WTC11 (cell line): ENCODE measurements at regions not wholly inside any gene's neighbourhood (a gene's known extent, or its start where the extent isn't known, plus 50 kb on each side); places are given as distances from the start of the nearest gene placed in this dataset.

Source experiments
- ATAC-seq: fragments of 200-7000 bp; cut with Tn5 transposase; 2 replicates; pipeline ENCODE4 v1.10.0; 2021; ENCODE audit warnings: mild to moderate bottlenecking, moderate library complexity
- CTCF ChIA-PET: fragments of 300-600 bp; sonication (Branson Sonifier 250); formaldehyde crosslinking; loops from one replicate; lab custom pipeline; 2021; ENCODE audit warnings: antibody characterized with exemption; lab: Charles Lee
- POLR2A ChIA-PET: fragments of 350-600 bp; sonication (Branson Sonifier 250); formaldehyde crosslinking; loops from one replicate; lab custom pipeline; 2021; ENCODE audit warnings: antibody characterized with exemption; lab: Charles Lee
- DNase-seq: peaks from one replicate; pipeline ENCODE4 v3.0.0; 2021; ENCODE audit warnings: low spot score
- H3K27ac Mint-ChIP-seq: 2 replicates; pipeline ENCODE4 v1.8.0; 2021; ENCODE audit warnings: mixed read lengths
- H3K27me3 Mint-ChIP-seq: 2 replicates; pipeline ENCODE4 v1.8.0; 2021; ENCODE audit warnings: low read depth, mild to moderate bottlenecking, moderate library complexity, mixed read lengths
- H3K36me3 Mint-ChIP-seq: 2 replicates; pipeline ENCODE4 v1.8.0; 2021; ENCODE audit warnings: mixed read lengths
- H3K4me1 Mint-ChIP-seq: 2 replicates; pipeline ENCODE4 v1.8.0; 2022; ENCODE audit warnings: mixed read lengths
- H3K4me3 Mint-ChIP-seq: 2 replicates; pipeline ENCODE4 v1.8.0; 2021; ENCODE audit warnings: mild to moderate bottlenecking, moderate library complexity, mixed read lengths
- H3K9me3 Mint-ChIP-seq: 2 replicates; pipeline ENCODE4 v1.8.0; 2021; ENCODE audit warnings: mixed read lengths
- CDX4 ChIP-seq: fragments of 250-450 bp; sonication (Bioruptor Pico); IDR thresholded peaks from 2 replicates; pipeline ENCODE4 v1.9.0; 2021; ENCODE audit warnings: moderate library complexity, mild to moderate bottlenecking, inconsistent platforms, borderline replicate concordance
- ELF4 ChIP-seq: sonication (generic); formaldehyde crosslinking; IDR thresholded peaks from 2 replicates; pipeline ENCODE4 v1.8.1; 2022; ENCODE audit warnings: low read depth, mild to moderate bottlenecking, moderate library complexity, missing genetic modification reagents
- ETV6 ChIP-seq: sonication (generic); formaldehyde crosslinking; IDR thresholded peaks from 2 replicates; pipeline ENCODE4 v1.8.1; 2022; ENCODE audit warnings: mild to moderate bottlenecking, missing genetic modification reagents
- HMGXB4 ChIP-seq: sonication (generic); formaldehyde crosslinking; IDR thresholded peaks from 2 replicates; pipeline ENCODE4 v1.8.1; 2023; ENCODE audit warnings: mild to moderate bottlenecking, moderate library complexity, missing genetic modification reagents
- MLX ChIP-seq: sonication (generic); formaldehyde crosslinking; IDR thresholded peaks from 2 replicates; pipeline ENCODE4 v1.8.1; 2023; ENCODE audit warnings: mild to moderate bottlenecking, missing genetic modification reagents, moderate library complexity
- NR2C2 ChIP-seq: sonication (generic); formaldehyde crosslinking; IDR thresholded peaks from 2 replicates; pipeline ENCODE4 v1.8.0; 2022; ENCODE audit warnings: mild to moderate bottlenecking, missing genetic modification reagents
- NR3C1 ChIP-seq: sonication (generic); formaldehyde crosslinking; conservative IDR thresholded peaks from 2 replicates; pipeline ENCODE4 v1.8.1; 2023; ENCODE audit warnings: low read depth, mild to moderate bottlenecking, missing genetic modification reagents
- TCF7 ChIP-seq: sonication (generic); formaldehyde crosslinking; IDR thresholded peaks from 2 replicates; pipeline ENCODE4 v1.8.0; 2022; ENCODE audit warnings: mild to moderate bottlenecking, low read depth, missing genetic modification reagents, moderate library complexity
- ZBTB21 ChIP-seq: sonication (generic); formaldehyde crosslinking; IDR thresholded peaks from 2 replicates; pipeline ENCODE4 v1.8.1; 2023; ENCODE audit warnings: mild to moderate bottlenecking, missing genetic modification reagents, borderline replicate concordance
- ZNF138 ChIP-seq: sonication (generic); formaldehyde crosslinking; conservative IDR thresholded peaks from 2 replicates; pipeline ENCODE4 v1.8.1; 2022; ENCODE audit warnings: mild to moderate bottlenecking, moderate library complexity, missing genetic modification reagents
- ZNF219 ChIP-seq: sonication (generic); formaldehyde crosslinking; IDR thresholded peaks from 2 replicates; pipeline ENCODE4 v1.8.0; 2023; ENCODE audit warnings: missing genetic modification reagents, mild to moderate bottlenecking, borderline replicate concordance
- ZNF396 ChIP-seq: fragments of 250-450 bp; sonication (Bioruptor Pico); IDR thresholded peaks from 2 replicates; pipeline ENCODE4 v1.8.0; 2021; ENCODE audit warnings: mild to moderate bottlenecking, moderate library complexity, borderline replicate concordance
- ZNF512 ChIP-seq: sonication (generic); formaldehyde crosslinking; IDR thresholded peaks from 2 replicates; pipeline ENCODE4 v1.8.1; 2022; ENCODE audit warnings: missing genetic modification reagents, borderline replicate concordance
- TF ChIP-seq, protein P1 (sequence below): sonication (generic); formaldehyde crosslinking; conservative IDR thresholded peaks from 2 replicates; pipeline ENCODE4 v1.8.1; 2022; ENCODE audit warnings: mild to moderate bottlenecking, missing genetic modification reagents
- TF ChIP-seq, protein P2 (sequence below): sonication (generic); formaldehyde crosslinking; conservative IDR thresholded peaks from 2 replicates; pipeline ENCODE4 v1.8.1; 2023; ENCODE audit warnings: mild to moderate bottlenecking, low read depth, missing genetic modification reagents, moderate library complexity

- TF ChIP-seq CDX4 (CRISPR knock-in tag) (no peak), HMGXB4 (CRISPR knock-in tag) (no peak), ZNF396 (CRISPR knock-in tag) (no peak), ELF4 (CRISPR knock-in tag) (no peak), TCF7 (CRISPR knock-in tag) (no peak), ETV6 (CRISPR knock-in tag) (no peak), MLX (no peak), ZBTB21 (CRISPR knock-in tag) (no peak), NR2C2 (no peak)
- TF ChIP-seq, protein P1, sequence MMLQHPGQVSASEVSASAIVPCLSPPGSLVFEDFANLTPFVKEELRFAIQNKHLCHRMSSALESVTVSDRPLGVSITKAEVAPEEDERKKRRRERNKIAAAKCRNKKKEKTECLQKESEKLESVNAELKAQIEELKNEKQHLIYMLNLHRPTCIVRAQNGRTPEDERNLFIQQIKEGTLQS (CRISPR knock-in tag): no peak
- TF ChIP-seq, protein P2, sequence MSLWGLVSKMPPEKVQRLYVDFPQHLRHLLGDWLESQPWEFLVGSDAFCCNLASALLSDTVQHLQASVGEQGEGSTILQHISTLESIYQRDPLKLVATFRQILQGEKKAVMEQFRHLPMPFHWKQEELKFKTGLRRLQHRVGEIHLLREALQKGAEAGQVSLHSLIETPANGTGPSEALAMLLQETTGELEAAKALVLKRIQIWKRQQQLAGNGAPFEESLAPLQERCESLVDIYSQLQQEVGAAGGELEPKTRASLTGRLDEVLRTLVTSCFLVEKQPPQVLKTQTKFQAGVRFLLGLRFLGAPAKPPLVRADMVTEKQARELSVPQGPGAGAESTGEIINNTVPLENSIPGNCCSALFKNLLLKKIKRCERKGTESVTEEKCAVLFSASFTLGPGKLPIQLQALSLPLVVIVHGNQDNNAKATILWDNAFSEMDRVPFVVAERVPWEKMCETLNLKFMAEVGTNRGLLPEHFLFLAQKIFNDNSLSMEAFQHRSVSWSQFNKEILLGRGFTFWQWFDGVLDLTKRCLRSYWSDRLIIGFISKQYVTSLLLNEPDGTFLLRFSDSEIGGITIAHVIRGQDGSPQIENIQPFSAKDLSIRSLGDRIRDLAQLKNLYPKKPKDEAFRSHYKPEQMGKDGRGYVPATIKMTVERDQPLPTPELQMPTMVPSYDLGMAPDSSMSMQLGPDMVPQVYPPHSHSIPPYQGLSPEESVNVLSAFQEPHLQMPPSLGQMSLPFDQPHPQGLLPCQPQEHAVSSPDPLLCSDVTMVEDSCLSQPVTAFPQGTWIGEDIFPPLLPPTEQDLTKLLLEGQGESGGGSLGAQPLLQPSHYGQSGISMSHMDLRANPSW: no peak
These were observed 234.8 kb downstream of the PYDC2 start (continued) for GRCh38 chr3:191695815-191696153.

GRCh38 chr3:191696348-191696747 is 235.4 kb downstream of the PYDC2 start:
- Mint-ChIP-seq H3K4me1 (peaks cover 40% of the 10 kb centered on the region), H3K9me3 (peaks cover 14% of the 10 kb centered on the region), H3K4me3 (no peak overlapping the region), H3K36me3 (peaks cover 22% of the 10 kb centered on the region), H3K27ac (no peak overlapping the region), H3K27me3 (no peaks in the 10 kb centered on the region; the same call in 1 of the 2 replicates)
- no peak for TF ChIP-seq ZNF219 (CRISPR knock-in tag)
- no peak for TF ChIP-seq NR3C1
- ChIA-PET CTCF (no interaction called here), POLR2A (no interaction called here)
- ATAC-seq (no peak), DNase-seq (no peak)

- CTCF ChIA-PET: no interaction called here
- DNase-seq (no peak), ATAC-seq (no peak)
- TF ChIP-seq ZNF138 (no peak), ZNF512 (CRISPR knock-in tag) (peak; percentile 82; the same call in 1 of the 2 replicates)
- no peak overlapping the region for H3K4me3 Mint-ChIP-seq
- H3K27me3 Mint-ChIP-seq: no peaks in the 10 kb centered on the region
- peaks cover 20% of the 10 kb centered on the region for H3K36me3 Mint-ChIP-seq
- no peak overlapping the region for H3K27ac Mint-ChIP-seq
- POLR2A ChIA-PET: no interaction called here
- H3K9me3 Mint-ChIP-seq: peaks cover 19% of the 10 kb centered on the region
- H3K4me1 Mint-ChIP-seq: peaks cover 24% of the 10 kb centered on the region
These were observed 238.6 kb downstream of the PYDC2 start for GRCh38 chr3:191699546-191699945.
